ENCODE measurements at regions not wholly inside any gene's neighbourhood (a gene's known extent, or its start where the extent isn't known, plus 50 kb on each side); places are given as distances from the start of the nearest gene placed in this dataset.

DNA sequence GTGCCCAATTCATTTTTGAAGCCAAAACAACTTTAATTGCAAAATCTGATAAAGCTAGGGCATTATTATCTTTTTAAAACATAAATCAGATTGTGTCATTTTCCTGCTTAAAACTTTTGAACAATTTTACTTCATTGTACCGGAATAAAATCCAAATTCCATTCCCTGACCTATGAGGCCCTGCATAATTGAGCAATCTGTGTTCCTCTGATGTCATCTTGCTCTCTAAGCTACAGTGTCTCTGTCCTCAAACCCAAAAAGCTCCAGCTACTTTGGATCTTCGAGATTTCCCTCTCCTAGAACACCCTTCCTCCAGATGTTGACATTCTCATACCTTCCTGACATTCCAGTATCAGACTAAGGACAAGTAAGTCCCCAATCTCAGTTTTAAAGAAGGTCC lies 395.9 kb downstream of the LRATD1 start:
- TF ChIP-seq ZBTB7A (IDR thresholded peaks at IDR 0.05; ENCODE audit: low read depth): no peak
- TF ChIP-seq TAF1 (IDR thresholded peaks at IDR 0.05; ENCODE audit: low read depth): no peak
- TF ChIP-seq TEAD4 (IDR thresholded peaks at IDR 0.05): no peak
- no peak for TF ChIP-seq MAX (IDR thresholded peaks at IDR 0.05)
- TF ChIP-seq, protein P1, sequence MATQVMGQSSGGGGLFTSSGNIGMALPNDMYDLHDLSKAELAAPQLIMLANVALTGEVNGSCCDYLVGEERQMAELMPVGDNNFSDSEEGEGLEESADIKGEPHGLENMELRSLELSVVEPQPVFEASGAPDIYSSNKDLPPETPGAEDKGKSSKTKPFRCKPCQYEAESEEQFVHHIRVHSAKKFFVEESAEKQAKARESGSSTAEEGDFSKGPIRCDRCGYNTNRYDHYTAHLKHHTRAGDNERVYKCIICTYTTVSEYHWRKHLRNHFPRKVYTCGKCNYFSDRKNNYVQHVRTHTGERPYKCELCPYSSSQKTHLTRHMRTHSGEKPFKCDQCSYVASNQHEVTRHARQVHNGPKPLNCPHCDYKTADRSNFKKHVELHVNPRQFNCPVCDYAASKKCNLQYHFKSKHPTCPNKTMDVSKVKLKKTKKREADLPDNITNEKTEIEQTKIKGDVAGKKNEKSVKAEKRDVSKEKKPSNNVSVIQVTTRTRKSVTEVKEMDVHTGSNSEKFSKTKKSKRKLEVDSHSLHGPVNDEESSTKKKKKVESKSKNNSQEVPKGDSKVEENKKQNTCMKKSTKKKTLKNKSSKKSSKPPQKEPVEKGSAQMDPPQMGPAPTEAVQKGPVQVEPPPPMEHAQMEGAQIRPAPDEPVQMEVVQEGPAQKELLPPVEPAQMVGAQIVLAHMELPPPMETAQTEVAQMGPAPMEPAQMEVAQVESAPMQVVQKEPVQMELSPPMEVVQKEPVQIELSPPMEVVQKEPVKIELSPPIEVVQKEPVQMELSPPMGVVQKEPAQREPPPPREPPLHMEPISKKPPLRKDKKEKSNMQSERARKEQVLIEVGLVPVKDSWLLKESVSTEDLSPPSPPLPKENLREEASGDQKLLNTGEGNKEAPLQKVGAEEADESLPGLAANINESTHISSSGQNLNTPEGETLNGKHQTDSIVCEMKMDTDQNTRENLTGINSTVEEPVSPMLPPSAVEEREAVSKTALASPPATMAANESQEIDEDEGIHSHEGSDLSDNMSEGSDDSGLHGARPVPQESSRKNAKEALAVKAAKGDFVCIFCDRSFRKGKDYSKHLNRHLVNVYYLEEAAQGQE (IDR thresholded peaks at IDR 0.05; ENCODE audit: low read depth): no peak
- no peak for TF ChIP-seq TCF12 (IDR thresholded peaks at IDR 0.05; ENCODE audit: low read depth)
- TF ChIP-seq CEBPB (IDR thresholded peaks at IDR 0.05): no peak
- TF ChIP-seq RAD21 (IDR thresholded peaks at IDR 0.05; ENCODE audit: low read depth): no peak
- no peak for TF ChIP-seq CREB1 (IDR thresholded peaks at IDR 0.05; ENCODE audit: low read depth)
- TF ChIP-seq USF1 (IDR thresholded peaks at IDR 0.05): no peak
- no peak for TF ChIP-seq NFIC (IDR thresholded peaks at IDR 0.05)
- TF ChIP-seq FOXM1 (IDR thresholded peaks at IDR 0.05; ENCODE audit: borderline replicate concordance, low read depth): no peak

DNA sequence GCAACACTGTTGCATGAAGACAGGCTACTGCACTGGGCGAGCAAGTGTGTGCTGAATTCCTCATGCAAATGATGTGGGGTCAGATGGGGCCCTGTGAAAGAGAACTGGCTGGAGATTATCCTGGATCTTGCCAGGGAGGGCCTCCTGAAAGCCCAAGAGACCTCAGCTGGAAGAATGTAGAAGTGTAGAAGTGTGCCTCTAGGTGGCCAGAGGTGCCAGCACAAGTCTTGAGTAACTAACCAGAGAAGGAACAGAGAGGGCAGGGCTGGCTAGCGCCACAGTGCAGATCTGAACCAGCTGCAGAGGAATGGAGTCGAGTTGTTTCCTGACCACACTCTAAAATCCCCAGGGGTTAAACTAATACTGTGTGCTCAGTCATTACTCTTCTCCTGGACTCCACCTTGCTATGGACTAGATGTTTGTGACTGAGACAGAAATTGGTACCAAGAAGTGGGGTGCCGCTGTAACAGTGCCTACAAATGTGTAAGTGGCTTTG lies 399.3 kb downstream of the LRATD1 start:
- TF ChIP-seq EGR1 (IDR thresholded peaks at IDR 0.05) (no peak), CEBPB (IDR thresholded peaks at IDR 0.05) (no peak), TAF1 (IDR thresholded peaks at IDR 0.05; ENCODE audit: low read depth) (no peak), USF1 (IDR thresholded peaks at IDR 0.05) (no peak), TEAD4 (IDR thresholded peaks at IDR 0.05) (no peak), MAX (IDR thresholded peaks at IDR 0.05) (no peak), EP300 (IDR thresholded peaks at IDR 0.05; ENCODE audit: borderline replicate concordance) (no peak)

DNA sequence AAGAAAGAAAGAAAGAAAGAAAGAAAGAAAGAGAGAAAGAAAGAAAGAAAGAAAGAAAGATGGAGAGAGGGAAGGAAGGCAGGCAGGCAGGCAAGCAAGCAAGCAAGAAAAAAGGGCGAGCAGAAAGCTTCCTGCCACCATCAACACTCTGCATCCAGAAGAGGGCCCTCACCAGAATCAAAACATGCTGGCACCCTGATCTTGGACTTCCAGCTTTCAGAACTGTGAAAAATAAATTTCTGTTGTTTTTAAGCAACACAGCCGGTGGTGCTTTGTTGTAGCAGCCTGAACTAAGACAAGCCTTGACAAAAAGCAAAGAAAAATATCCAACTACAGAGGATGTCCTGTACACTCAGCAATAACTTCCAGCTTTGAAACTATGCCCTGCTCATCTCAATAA lies 401.7 kb downstream of the LRATD1 start:
- TF ChIP-seq, protein P1 (IDR thresholded peaks at IDR 0.05; ENCODE audit: low read depth): no peak
- TF ChIP-seq EP300 (IDR thresholded peaks at IDR 0.05; ENCODE audit: borderline replicate concordance) (no peak), ZBTB7A (IDR thresholded peaks at IDR 0.05; ENCODE audit: low read depth) (no peak), TCF12 (IDR thresholded peaks at IDR 0.05; ENCODE audit: low read depth) (no peak), MAX (IDR thresholded peaks at IDR 0.05) (no peak), CEBPB (IDR thresholded peaks at IDR 0.05) (no peak), EGR1 (IDR thresholded peaks at IDR 0.05) (no peak), TEAD4 (IDR thresholded peaks at IDR 0.05) (no peak), USF1 (IDR thresholded peaks at IDR 0.05) (no peak), CREB1 (IDR thresholded peaks at IDR 0.05; ENCODE audit: low read depth) (no peak), FOXM1 (IDR thresholded peaks at IDR 0.05; ENCODE audit: borderline replicate concordance, low read depth) (no peak), YY1 (IDR thresholded peaks at IDR 0.05; ENCODE audit: low read depth) (no peak), NFIC (IDR thresholded peaks at IDR 0.05) (no peak), RAD21 (IDR thresholded peaks at IDR 0.05; ENCODE audit: low read depth) (no peak), TAF1 (IDR thresholded peaks at IDR 0.05; ENCODE audit: low read depth) (no peak)

DNA sequence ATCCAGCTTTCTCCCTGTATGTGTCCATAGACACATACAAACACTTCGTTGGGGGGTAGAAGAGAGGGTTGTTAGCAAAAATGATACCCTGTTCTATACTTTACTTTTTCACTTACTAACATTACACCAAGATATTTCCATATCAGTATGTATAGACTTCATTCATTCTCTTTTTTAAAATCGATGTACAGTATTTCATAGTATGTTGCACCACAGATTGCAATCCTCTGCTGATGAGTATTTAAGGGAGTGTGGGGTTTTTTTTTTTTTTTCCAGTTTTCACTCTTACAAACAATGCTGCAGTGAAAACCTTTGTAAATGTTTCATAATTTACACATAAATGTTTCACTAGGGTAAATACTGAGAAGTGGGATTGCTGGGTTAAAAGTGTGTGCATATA lies 402.3 kb downstream of the LRATD1 start:
- TF ChIP-seq MAX (IDR thresholded peaks at IDR 0.05): no peak
- TF ChIP-seq, protein P1 (IDR thresholded peaks at IDR 0.05; ENCODE audit: low read depth): no peak
- TF ChIP-seq CREB1 (IDR thresholded peaks at IDR 0.05; ENCODE audit: low read depth): no peak
- TF ChIP-seq FOXM1 (IDR thresholded peaks at IDR 0.05; ENCODE audit: borderline replicate concordance, low read depth): no peak
- no peak for TF ChIP-seq TEAD4 (IDR thresholded peaks at IDR 0.05)
- no peak for TF ChIP-seq ZBTB7A (IDR thresholded peaks at IDR 0.05; ENCODE audit: low read depth)
- TF ChIP-seq YY1 (IDR thresholded peaks at IDR 0.05; ENCODE audit: low read depth): no peak
- TF ChIP-seq EP300 (IDR thresholded peaks at IDR 0.05; ENCODE audit: borderline replicate concordance): no peak
- TF ChIP-seq USF1 (IDR thresholded peaks at IDR 0.05): no peak
- no peak for TF ChIP-seq EGR1 (IDR thresholded peaks at IDR 0.05)
